Transverse colon (tissue), 4 donors: ENCODE measurements at regions not wholly inside any gene's neighbourhood (a gene's known extent, or its start where the extent isn't known, plus 50 kb on each side); places are given as distances from the start of the nearest gene placed in this dataset.

Source experiments
- DNase-seq: peaks from one replicate; pipeline ENCODE4 v3.0.0-alpha.2; 2019
- H3K27ac ChIP-seq, 4 donors: fragments of 200-600 bp; sonication (generic); 2 replicates each; pipeline ENCODE4 v1.5.1; 2016 to 2018; ENCODE audit warnings: inconsistent platforms in 4 of 4
- H3K27me3 ChIP-seq: fragments of 200-600 bp; sonication (generic); 2 replicates; pipeline ENCODE4 v1.5.1; 2017; ENCODE audit warnings: inconsistent platforms
- H3K36me3 ChIP-seq, 4 donors: fragments of 200-600 bp; sonication (generic); 2 replicates each; pipeline ENCODE4 v1.5.1; 2017 to 2019; ENCODE audit warnings: inconsistent platforms in 4 of 4
- H3K4me1 ChIP-seq, 4 donors: fragments of 200-600 bp; sonication (generic); 2 replicates each; pipeline ENCODE4 v1.5.1; 2017 to 2020; ENCODE audit warnings: inconsistent platforms in 4 of 4
- H3K4me3 ChIP-seq, 4 donors: fragments of 200-600 bp; sonication (generic); 1 replicate in 1 of 4; 2 replicates in 3 of 4; pipeline versions ENCODE4 v1.5.1 to v1.6.1; 2017 to 2019; ENCODE audit warnings: inconsistent platforms in 4 of 4
- H3K9me3 ChIP-seq, 2 donors: fragments of 200-600 bp; sonication (generic); 2 replicates each; pipeline ENCODE4 v1.5.1; 2017 to 2019; ENCODE audit warnings: inconsistent platforms in 2 of 2
- EP300 ChIP-seq: sonication (generic); formaldehyde crosslinking; IDR thresholded peaks from one replicate; pipeline ENCODE4 v1.6.1; 2017; ENCODE audit warnings: antibody characterized with exemption, low read depth
- POLR2A ChIP-seq: fragments of 450-650 bp; IDR thresholded peaks from one replicate; pipeline ENCODE4 v1.6.1; 2016; ENCODE audit warnings: antibody characterized with exemption, mild to moderate bottlenecking, moderate library complexity
- POLR2AphosphoS5 ChIP-seq, 3 donors: sonication (generic); formaldehyde crosslinking; IDR thresholded peaks; one replicate each; pipeline ENCODE4 v1.6.1; 2016; ENCODE audit warnings: antibody characterized with exemption in 3 of 3
- WGBS, 2 donors: methylation state at CpG; one replicate each; pipeline ENCODE4 v1.1.5; 2018; ENCODE audit warnings: low coverage in 1 of 2; 5-methylcytosine and 5-hydroxymethylcytosine counted together
- in situ Hi-C, 4 donors: fragments of 200-750 bp; cut with MboI; loops; one replicate each; pipeline versions ENCODE4 v1.15.0 to v1.15.1; 2017; ENCODE audit warnings: low sequenced_read_pairs in 3 of 4, low pct_ligation_motif_present in 1 of 4, low pct_unique_long_range_greater_than_20kb in 1 of 4
- intact Hi-C: fragments of 100-400 bp; cut with DNase I; formaldehyde crosslinking; loops from one replicate; pipeline ENCODE4 v1.15.1; 2023; ENCODE audit warnings: low total_unique reads
- TF ChIP-seq, protein P1 (sequence below), 5 experiments: fragments of 200-600 bp in 3 of 5; fragments of 450-650 bp in 2 of 5; sonication (generic) in 3 of 5; IDR thresholded peaks; 1 replicate in 2 of 5; 2 replicates in 3 of 5; pipeline ENCODE4 v1.5.1; 2016 to 2017; ENCODE audit warnings: antibody characterized with exemption in 5 of 5, inconsistent platforms in 3 of 5, mild to moderate bottlenecking in 2 of 5, moderate library complexity in 1 of 5

- in situ Hi-C loops, result no loop called here
- no peak overlapping the region for H3K4me3 ChIP-seq
- no peaks in the 10 kb centered on the region for H3K9me3 ChIP-seq
- no peak for DNase-seq
- no peaks in the 10 kb centered on the region for H3K4me1 ChIP-seq
- no peaks in the 10 kb centered on the region for H3K36me3 ChIP-seq
- TF ChIP-seq POLR2A (no peak), EP300 (no peak), POLR2AphosphoS5 (IDR thresholded peaks at IDR 0.05) (no peak)
- TF ChIP-seq, protein P1, sequence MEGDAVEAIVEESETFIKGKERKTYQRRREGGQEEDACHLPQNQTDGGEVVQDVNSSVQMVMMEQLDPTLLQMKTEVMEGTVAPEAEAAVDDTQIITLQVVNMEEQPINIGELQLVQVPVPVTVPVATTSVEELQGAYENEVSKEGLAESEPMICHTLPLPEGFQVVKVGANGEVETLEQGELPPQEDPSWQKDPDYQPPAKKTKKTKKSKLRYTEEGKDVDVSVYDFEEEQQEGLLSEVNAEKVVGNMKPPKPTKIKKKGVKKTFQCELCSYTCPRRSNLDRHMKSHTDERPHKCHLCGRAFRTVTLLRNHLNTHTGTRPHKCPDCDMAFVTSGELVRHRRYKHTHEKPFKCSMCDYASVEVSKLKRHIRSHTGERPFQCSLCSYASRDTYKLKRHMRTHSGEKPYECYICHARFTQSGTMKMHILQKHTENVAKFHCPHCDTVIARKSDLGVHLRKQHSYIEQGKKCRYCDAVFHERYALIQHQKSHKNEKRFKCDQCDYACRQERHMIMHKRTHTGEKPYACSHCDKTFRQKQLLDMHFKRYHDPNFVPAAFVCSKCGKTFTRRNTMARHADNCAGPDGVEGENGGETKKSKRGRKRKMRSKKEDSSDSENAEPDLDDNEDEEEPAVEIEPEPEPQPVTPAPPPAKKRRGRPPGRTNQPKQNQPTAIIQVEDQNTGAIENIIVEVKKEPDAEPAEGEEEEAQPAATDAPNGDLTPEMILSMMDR (IDR thresholded peaks at IDR 0.05), result no peak
- peaks cover 35% of the 10 kb centered on the region for H3K27me3 ChIP-seq
- WGBS, 2 donors, result 75 to 81% methylated on average over 2 of the region's 2 CpGs
- H3K27ac ChIP-seq, result no peak overlapping the region
- intact Hi-C loops, result no loop called here
These were observed 58.4 kb upstream of the BLCAP start for GRCh38 chr20:37586078-37586477.

- Histone ChIP-seq H3K9me3 (no peaks in the 10 kb centered on the region), H3K4me1 (no peaks in the 10 kb centered on the region), H3K4me3 (no peak overlapping the region), H3K27ac (no peak overlapping the region), H3K27me3 (peaks cover 28% of the 10 kb centered on the region), H3K36me3 (no peaks in the 10 kb centered on the region)
- TF ChIP-seq EP300 (no peak), POLR2AphosphoS5 (IDR thresholded peaks at IDR 0.05) (no peak), POLR2A (no peak)
- TF ChIP-seq, protein P1 (IDR thresholded peaks at IDR 0.05), result no peak
- intact Hi-C loops (no loop called here), in situ Hi-C loops (no loop called here)
- 14 to 62% methylated on average over 2 to 5 of the region's 5 CpGs for WGBS, 2 donors
- DNase-seq, result no peak
These were observed 56.6 kb upstream of the BLCAP start for GRCh38 chr20:37584238-37584807.

GRCh38 chr20:37581246-37581645 lies 53.6 kb upstream of the BLCAP start:
- no peaks in the 10 kb centered on the region for H3K9me3 ChIP-seq
- no peak overlapping the region for H3K4me3 ChIP-seq
- TF ChIP-seq, protein P1 (IDR thresholded peaks at IDR 0.05), result no peak
- TF ChIP-seq EP300, result no peak
- no peak for TF ChIP-seq POLR2AphosphoS5 (IDR thresholded peaks at IDR 0.05)
- TF ChIP-seq POLR2A, result no peak
- in situ Hi-C loops, result no loop called here
- no peak overlapping the region for H3K27ac ChIP-seq
- intact Hi-C loops, result no loop called here
- no peaks in the 10 kb centered on the region for H3K36me3 ChIP-seq
- H3K27me3 ChIP-seq, result peaks cover 25% of the 10 kb centered on the region
- DNase-seq, result no peak
- no peaks in the 10 kb centered on the region for H3K4me1 ChIP-seq
- WGBS, 2 donors, result 72% methylated on average over 9 of the region's 9 CpGs; no CpG with 5 or more reads in 1 of the 2 donors

- in situ Hi-C loops (no loop called here), intact Hi-C loops (no loop called here)
- no peak for TF ChIP-seq POLR2A
- TF ChIP-seq EP300, result no peak
- TF ChIP-seq POLR2AphosphoS5 (IDR thresholded peaks at IDR 0.05), result no peak
- TF ChIP-seq, protein P1 (IDR thresholded peaks at IDR 0.05), result no peak
- Histone ChIP-seq H3K27ac (no peak overlapping the region), H3K27me3 (peaks cover 13% of the 10 kb centered on the region), H3K9me3 (no peaks in the 10 kb centered on the region), H3K4me1 (no peaks in the 10 kb centered on the region), H3K36me3 (no peaks in the 10 kb centered on the region), H3K4me3 (no peak overlapping the region)
- no peak for DNase-seq
- WGBS, 2 donors, result 15% methylated on average over 2 of the region's 2 CpGs; no CpG with 5 or more reads in 1 of the 2 donors
These were observed 52.4 kb upstream of the BLCAP start for GRCh38 chr20:37580069-37580468.
